CD4-positive, alpha-beta T cell treated with Interleukin-4 for 1 hour (primary cell): ENCODE measurements at regions not wholly inside any gene's neighbourhood (a gene's known extent, or its start where the extent isn't known, plus 50 kb on each side); places are given as distances from the start of the nearest gene placed in this dataset.

ENCODE experiments used
- DNase-seq, 2 donors: peaks; one replicate each; pipeline ENCODE4 v3.0.0-alpha.2; 2020 to 2022

DNA sequence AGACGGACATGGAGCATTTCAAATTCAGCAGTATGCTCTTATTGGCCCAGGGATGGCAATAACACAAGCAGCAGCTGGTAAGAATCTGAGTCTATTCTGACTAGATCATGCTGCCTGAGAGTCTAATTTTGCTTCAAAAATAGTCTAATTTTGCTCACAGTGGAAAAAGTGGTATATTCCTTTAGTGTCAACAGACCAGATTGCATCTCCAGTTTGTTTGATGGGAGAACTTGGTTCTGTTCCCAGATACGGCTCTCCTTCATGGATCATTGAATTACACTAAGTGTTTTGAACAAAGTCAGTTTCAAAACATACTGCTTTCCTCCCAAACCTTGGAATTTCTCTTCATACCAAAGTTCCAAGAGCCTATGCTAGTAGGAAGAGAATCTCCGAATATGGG is 586.1 kb downstream of the RNF144B start:
- DNase-seq, result no peak

DNA sequence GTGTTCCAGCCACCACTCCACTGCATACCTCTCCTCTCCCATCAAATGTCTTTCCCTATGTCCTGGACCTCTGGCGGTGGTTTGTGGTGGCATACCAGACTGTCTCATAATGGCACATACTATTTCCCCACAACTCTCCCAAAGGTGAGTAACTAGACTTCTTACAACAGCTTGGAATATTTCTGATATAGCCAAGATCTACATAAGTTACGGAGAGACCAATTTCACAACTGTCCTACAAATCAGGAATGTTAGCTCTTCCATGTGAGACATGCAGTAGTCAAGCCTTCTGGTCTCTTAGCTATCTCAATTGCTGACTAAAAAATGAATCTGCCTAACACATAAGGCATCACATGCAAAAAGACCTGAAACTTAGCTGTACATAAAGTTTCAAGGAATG is 588.9 kb downstream of the RNF144B start:
- no peak for DNase-seq

DNA sequence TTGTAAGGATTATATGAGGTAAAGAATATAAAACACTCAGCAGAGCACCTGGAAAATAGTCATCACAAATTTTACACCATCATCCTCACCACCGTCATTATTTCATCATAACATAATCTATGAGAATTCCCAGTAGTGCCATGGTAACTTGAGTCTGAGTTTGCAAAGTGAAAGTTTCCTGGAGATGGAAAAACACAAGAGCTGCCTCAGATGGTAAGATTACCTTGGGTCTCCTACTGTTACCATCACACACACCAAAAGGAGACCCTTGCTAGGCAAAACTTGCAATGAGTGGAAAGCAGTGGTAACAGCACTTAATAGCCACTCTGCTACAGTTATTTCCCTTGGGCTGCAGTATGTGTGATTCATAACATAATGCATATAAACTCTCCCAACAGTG is 589.8 kb downstream of the RNF144B start:
- no peak for DNase-seq

DNA sequence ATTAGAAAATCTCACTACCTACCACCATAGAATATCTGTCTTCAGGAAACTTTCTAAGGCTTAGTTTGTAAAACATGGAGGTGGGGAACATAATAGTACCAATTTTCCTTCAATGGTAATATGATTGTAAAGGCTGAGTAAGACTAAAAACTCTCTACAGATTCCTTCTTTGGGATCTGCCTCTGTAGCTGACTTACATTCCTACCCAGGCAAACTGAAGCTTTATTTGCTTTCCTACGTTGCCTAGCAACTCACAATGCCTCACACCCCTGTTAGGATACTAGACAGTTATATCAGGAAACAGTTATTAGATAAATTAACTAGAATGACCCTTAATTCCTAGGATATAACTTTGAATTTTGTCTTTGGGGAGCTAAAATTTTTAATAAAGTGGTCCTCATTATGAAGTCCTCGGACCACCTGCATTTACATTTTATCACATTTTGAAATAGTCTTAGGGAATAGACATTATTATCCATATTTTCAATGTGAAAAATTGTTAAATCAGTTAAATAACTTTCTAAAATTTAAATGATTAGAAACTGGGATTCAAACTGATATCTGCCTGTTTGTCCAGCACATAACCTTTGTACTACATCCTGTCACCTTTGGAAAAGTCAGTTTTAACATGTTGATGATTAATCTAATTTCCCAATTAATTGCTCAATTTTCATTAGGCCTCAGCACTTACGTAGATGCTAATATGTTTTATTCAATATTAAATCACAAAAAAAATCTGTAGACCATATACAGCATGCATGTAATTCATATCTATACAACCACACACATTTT is 591.4 kb downstream of the RNF144B start:
- no peak for DNase-seq

DNA sequence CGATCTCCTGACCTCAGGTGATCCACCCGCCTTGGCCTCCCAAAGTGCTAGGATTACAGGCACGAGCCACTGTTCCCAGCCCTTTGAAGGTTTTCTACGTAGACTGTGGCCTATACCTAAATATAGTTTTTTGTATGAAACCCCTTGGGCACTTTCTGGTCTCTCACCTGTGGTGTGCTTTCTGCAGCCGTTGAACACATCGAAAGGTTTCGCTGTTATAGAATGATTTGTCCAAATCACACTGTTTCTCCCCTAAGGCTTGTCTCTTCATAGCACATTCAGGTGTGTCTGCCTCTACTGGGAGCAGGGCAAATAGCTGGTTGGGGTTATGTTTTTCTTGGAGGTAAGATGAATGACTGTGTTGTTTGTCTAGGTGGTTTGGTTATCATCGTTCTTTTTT is 597.9 kb downstream of the RNF144B start:
- no peak for DNase-seq

DNA sequence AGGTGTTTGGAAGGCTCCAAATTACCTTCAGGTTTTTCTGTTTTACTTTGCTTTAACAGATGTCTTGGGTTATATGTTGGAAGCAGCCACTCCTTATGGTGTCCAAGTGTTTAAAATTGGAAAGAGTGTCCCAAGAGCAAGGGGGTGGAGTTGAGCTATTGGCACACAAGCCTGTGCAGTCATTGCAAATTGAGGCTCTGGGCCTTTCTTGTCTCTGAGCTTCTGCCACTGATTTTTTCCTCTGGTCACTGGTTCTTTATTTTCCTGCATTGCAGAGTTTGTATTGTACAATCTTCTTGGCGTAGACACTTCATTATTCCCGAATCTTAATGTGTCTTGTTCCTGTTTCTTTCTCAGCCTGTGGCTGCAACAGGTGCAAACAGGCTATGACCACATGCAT is 598.8 kb downstream of the RNF144B start:
- no peak for DNase-seq

DNA sequence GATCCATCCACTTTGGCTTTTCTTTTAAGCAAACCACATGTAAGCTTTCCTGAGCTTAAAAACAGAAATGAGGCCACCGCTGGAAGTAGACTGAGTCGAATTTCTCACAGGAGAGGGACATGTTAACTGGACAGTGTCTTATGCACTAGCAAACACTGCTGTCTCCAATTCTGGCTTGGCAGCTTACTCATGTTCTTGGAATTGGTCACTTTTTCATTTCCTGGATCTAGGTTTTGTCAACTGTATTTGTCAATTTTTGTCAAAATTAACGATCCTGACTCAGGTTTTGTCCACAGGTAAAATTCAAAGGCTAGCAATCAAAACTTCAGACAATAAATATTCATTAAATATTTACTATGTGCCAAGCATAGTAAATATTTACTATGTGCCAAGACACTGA is 601.5 kb downstream of the RNF144B start:
- DNase-seq, result no peak

DNA sequence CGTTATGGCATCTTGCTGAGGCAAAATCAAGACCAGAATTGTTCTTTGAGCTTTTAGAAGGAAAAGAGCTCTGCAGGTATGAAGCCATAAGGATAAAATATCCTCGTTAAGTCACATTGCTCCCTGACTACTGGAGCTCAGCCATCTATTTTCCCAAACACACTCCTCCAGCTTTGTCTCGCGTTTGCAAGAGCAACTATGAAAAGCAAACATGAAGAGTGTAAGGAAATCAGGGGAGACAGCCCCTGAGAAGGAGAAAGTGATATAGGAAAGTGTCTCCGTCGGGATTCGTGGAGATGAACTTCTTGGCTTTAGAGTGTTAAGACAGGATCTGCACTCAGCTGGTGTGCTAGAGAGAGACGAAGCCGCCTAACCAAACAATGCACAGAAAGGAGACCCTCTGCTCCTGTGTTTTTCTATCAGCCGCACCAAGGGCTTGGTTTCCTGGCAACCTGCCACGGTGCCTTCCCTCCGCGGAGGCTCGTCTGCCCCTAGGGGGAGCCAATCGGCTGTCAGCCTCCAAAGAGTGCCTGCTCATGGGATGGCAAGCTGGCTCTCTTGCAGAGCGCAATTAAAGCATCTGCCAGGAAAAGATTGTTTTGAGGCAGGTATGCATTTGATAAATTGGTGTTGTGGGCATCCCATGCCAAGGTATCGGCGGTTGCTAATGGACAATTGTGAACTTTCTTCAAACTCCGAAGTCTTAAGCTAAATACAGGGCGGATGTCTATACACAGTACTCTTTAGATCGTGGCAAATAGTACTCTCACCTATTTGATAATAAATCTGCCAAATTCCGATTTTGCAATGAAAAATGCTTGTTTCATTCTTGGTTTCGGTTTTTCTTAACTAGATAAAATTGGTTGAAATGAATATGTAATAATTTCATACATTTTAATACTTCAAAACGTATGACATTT is 603.2 kb downstream of the RNF144B start:
- no peak for DNase-seq

DNA sequence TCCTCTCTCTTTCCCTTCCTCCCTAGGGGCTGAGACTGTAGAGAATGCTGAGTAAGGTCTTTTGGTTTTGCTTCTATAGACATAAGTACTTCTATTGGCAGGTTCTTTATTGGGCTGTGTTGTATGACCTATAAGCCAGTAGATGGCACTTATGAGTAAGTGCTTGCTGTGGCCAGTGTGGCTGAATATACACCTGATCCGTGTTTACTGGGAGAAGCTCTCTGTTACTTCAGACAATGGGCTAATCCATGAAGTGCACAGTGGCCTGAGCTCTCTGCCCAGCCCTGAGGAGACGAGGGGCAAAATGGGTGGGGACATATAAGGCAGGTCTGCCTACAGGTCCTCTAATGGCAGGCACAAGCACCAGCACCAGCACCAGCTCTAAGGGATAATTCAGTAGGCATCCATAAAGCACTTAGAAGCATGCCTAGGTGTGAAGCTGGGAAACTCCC is 610.3 kb downstream of the RNF144B start:
- DNase-seq, result no peak

DNA sequence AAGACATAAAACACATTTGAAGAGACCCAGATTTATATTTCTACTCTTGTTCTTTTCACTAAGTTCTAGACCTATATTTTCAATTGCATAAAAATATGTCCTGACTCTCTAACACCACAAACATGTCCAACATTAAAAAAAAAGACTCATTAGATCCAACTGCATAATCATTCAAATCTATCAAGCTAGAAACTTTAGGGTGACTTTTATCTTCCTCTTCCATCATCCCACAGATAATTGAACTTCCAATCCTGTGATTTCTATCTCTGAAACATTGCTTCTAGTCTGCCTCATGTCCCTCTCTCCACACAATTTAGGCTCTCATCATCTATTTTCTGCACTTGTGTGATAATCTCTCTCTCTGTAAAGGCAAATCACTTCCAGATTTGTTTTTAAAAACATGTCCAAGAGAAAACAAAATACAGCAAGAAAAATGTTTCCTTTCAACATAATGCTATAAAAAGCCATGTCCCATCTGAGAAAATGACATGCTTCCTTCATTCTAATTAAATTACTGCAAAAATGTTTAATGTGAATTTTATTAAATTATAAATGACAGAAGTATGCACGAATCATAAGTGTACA is 615.9 kb downstream of the RNF144B start:
- no peak for DNase-seq

DNA sequence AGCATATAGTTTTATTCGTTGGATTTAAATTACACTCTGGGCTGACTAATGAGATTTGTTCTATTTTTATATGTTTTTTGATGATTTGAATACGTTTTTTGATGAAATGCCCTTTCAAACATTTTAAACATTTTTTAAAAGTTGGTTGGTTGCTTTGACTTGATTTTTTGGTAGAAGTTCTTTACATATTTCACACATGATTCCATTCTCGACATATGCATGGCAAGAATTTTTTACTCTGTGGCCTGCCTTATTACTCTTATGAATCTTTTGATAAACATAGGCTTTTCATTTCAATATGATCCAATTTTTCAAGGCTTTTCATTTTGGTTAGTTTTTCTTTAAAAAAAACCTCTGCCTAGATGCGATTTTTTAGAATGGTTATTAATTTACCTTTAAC is 617.0 kb downstream of the RNF144B start:
- no peak for DNase-seq

DNA sequence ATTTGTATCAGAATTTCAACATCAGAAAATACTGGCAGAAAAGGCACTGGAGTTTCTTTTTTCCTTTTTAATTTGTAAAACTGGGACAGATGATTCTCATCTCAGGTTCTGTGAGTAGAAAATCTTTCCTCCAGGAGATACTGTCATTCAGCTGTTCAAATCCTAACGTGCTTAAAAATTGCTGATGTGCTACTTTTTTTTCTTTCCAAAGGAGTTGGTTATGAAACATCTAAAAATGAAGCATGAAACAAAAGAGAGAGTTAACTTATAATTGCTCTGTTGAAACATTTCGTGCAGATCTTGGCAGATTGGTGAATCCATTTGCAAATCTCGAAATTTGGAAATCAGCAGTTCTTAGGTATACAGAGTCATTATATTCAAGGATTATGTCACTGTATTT is 622.6 kb downstream of the RNF144B start:
- no peak for DNase-seq

DNA sequence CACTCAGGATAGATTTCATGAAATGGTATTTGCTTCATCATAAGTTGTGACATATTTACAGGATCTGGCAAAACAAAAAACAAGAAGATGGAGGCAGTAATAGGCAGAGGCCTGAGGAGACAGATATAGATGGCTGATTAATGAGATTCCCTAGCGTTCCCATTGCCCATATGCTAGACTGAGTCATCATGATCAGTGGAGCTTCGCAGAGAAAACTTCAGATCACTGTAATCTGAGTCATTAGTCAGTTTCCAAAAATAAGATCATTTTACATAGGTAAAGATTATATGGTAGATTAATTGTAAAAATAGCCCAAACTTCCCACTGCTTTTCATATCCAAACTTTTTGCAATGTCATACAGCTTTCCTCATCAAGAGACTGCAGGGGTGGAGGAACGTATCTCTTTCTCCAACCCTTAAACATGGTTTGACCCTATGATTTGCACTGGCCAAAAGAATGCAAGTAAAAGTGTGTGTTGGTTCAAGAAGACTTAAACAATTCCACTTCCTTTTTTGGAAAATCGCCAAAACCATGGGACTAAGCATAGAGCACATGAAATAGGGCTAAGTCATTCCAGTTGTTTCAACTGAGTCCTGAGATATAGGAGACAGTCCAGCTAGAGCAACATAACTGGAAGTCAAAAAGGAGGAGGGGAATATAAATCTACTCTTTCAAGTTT is 626.0 kb downstream of the RNF144B start:
- DNase-seq, result no peak

DNA sequence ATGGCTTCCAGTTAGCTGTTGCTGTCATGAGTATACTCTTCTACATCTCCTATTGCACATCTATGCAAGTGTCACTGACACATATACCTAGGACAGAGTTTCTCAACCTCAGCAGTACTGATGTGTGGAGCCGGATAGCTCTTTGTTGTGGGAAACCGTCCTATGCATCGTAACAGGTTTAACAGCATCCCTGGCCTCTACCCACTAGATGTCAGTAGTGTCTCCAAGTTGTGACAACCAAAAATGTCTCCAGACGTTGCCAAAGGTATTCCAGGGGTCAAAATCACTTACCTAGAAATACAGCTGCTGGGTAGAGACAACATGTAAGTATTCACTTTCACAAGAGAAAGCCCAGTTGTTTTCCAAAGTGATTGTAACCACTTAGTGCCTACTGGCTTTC is 637.6 kb downstream of the RNF144B start:
- no peak for DNase-seq

DNA sequence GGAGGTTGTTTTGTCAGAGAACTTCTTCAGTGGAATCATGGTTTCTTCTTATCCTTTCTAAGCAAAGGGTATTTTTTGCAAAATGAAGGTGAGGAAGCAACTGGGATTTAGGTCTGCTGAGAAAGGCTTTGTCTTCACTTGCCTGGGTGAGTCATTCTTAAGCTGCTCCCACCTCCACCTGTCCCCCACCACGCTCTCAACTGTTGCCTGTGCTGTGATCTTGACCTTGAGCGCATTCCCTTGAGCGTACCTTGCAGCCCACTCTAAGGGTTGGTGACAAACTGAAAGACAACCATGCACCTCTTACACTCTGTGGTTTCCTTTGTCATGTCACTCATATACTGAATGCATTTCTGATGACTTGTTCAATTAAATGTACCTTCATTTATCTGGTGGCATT is 641.1 kb downstream of the RNF144B start:
- DNase-seq, result no peak

DNA sequence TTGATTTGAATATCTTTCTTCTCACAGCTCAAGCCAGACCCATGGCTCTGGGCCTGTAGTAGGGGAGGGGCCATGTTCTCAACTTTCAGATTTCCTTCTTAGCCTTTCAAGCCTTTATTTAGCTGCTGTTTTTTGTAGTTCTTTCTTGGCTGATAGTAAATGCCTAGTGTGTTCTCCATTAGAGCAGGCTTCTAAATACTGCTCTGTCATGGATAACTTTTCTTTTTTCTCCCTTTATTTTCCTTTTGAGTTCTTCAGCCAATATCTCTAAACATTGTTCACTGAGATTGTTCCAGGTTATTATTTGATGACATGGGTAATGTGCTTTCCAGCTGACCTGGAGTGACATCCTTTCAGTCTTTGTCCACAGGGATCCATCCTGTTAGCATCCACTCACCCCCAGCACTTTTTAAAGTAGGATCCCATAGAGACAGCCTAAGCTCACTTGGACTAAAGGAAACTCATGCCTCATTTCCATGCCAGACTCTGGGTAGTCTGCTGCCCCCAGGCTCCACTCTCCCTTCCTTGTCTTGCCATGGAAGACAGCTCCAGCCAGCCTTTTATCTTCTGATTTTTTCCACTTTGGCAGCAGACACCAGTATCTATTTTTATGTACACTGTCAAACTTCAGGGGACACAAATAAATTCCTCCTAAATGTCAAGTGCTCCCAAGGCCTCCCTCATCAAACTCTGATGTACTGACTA is 645.6 kb downstream of the RNF144B start:
- DNase-seq, result no peak

DNA sequence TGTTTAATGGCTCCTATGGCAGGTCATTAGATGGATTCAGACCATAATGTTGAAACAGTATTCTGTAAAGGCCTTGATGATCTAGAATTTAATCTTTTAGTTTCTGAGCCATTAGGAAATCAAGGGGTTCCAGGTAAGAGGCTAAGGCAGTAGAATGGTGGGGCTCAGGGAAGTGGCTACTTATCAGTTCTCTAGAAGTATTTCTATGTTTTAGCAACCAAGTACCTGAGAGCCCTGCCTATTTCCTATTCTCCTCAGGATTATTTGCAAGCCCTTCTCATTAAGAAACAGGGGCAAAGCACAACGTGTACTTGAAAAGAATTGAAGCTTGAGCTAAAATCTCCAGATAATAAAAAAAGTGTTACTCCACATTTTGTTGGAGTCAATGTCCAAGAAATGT is 646.5 kb downstream of the RNF144B start:
- DNase-seq, result no peak

DNA sequence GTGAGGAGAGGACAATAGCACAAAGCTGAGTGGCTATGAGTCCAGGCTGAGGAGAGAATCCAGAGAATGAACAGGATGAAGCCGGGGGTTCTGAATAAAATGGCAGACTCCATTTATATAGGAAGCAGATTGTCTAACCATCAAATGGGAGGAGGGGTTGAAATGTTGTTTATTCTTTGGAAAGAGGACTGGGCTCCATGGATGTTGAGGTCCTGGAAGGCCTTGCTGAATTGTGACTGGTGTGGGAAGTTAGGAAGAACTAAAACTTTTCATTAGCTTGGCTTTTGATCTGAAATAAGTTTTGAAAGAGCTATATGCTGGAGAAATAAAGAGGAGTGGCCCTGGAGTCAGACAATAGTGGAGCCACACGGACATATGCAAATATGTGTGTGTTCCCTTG is 647.8 kb downstream of the RNF144B start:
- no peak for DNase-seq

DNA sequence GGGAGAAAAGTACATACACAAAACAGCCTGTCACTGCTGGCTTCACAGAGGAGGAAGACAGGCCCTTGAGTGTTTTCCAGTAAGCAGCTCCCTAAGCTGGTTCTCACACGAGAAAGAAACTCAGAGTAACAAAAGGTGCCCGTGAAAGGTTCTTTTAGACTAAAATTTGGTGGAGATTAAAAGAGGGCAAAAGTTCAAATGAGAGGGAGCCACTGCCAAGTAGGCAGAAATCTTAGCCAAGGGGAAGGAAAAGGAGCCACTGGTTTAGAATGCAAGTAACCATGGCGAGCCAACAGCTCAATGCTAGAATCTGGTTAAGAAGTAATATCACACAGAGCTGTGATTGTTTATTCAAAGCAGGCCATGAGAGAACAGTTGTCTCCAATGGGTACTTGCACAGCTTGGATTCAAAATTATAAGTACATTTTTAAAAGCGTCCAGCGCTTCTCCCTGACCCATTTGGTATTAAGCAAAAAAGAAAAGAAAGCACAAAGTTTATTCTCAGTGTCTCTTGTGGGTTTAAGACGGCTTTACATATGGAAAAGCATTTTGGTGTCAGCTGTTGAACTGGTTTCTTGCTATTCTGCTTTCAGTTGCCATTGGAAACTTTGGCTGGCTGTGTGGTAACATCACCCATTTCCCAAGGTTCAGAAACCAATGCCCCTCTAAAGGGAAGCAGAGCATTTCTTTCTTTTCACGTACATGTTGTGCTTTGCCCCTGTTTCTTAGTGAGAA is 648.5 kb downstream of the RNF144B start:
- no peak for DNase-seq

DNA sequence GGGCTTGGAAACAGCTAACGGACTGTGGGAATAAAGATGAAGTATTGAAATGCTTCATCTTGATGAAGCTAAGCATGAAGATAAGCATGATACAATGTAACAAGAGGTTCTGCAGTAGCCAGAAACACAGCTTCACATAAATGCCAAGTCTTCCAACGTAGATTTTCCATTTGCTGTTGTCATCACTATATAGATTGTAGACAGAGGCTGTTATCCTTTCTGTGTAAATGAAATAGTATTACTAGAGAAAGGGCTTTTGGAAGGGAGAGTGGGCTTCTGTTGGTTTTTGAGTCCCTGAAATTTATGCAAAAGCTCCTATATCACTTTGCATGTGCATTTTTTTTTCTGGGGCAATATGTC is 649.0 kb downstream of the RNF144B start:
- no peak for DNase-seq

DNA sequence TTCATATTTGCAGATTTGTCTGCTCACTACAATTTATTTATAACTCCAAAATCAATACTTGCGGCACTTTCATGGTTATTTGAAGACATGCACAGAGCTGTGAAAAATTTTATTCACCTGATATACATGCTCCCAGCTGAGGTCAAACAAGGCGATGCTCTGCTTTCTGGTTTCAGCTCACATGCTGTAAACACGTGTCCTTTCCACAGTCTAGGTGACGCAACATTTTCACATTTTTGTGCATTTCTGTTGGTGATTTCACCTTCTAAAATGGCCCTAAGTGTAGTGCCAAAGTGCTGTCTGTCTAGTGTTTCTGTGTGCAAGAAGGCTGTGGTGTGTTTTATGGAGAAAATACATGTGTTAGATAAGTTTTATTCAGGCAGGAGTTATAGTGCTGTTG is 650.5 kb downstream of the RNF144B start:
- DNase-seq, result no peak

DNA sequence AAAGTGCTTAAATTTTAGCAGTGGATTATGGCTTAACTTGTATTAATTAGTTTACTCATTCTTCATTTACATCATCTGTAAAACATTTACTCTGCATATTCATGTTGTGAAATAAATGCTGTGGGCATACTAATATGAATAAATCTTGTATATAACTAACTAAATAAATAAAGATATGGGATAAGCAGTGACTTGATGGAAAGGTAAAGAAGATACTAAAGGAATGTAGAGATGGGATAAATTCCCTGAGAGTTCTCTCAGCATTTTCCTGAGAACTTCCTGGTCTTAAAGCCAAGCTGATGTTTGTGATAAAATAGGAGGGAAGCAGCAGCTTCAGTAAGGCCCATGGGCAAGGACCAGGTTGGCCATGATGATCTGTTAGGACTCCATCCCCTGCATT is 652.1 kb downstream of the RNF144B start:
- DNase-seq, result no peak
